Left hindlimb (tissue), 1 donor: ENCODE measurements at regions not wholly inside any gene's neighbourhood (a gene's known extent, or its start where the extent isn't known, plus 50 kb on each side); places are given as distances from the start of the nearest gene placed in this dataset.

Source experiments
- DNase-seq: peaks from one replicate; pipeline ENCODE4 v3.0.0-alpha.2; 2018

DNA sequence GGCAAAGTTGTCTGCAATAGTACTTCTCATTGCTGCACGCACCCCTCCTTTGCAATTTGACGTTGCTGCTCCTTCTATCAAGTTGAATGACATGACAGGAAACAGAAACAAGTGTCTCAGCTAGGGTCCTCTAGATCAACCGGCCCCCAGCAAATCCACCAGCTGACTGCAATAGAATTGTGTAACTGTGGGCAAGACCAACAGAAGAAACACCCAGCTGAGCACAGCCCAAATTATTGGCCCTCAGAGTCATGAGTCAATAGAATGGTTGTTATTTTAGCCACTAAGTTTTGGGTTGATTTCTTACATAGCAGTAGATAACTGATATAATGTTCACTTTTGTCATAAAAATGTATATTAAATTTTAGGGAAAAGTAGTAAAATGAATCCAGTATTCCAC, 202.7 kb downstream of the MAFB start:
- DNase-seq = no peak

- DNase-seq = no peak
Measured at GRCh38 chr20:40481743-40482458, 207.1 kb downstream of the MAFB start.

- DNase-seq = no peak
Measured at GRCh38 chr20:40481337-40481736, 207.7 kb downstream of the MAFB start.

GRCh38 chr20:40477805-40478204, 211.2 kb downstream of the MAFB start:
- DNase-seq = no peak

DNA sequence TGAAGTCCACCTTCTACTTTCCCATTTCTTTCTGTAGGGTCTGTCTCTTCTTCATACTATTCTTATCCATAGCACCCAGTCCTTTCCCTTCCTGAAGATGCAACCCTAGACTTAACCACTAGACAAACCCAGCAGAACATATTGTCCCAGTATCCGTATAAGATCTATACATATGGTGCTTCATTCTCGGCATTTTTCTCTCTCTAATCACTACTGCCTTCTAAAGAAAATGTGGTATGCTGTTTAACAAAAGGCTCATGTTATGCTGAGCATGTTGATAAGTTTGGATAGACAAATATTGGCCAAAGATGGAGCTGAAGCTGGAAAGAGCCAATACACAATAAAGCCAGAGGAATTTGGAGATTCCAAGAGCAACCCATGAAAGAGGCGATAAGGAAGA, 212.6 kb downstream of the MAFB start:
- no peak for DNase-seq

DNA sequence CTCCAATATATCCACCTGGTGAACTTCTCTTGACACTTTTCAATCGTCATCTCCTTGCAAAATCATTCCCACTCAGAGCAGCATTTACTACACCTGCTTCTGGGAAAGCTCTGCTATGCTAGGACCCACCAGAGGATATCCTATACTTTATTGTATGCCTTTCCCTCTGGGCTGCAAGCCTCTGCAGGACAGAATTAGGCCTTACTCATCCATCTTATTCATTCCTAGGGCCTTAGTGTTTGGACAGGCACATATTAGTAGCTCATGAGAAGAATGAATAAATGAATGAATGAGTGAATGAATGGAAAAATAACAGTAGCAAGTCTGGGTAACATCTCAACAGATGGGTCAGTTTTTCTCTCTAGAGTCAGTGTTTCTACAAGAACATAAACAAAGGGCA, 216.1 kb downstream of the MAFB start:
- no peak for DNase-seq

DNA sequence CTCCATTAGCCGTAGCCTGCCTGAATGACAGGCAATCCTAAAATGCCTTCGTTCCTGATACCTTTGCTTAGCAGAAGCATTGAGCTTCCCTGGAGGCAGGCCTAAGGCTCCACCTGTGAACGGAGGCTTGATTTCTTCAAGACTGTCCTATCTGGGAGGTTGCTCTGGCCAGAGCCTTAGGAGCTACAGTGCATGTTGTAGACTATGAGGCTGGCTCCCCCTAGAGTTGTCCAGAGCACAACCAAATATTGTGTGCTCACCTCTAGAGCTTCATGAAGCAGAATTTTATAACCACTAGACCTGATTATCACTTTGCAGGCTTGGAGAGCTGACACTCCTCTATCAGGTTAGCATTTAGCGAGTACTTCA, 217.8 kb downstream of the MAFB start:
- no peak for DNase-seq

DNA sequence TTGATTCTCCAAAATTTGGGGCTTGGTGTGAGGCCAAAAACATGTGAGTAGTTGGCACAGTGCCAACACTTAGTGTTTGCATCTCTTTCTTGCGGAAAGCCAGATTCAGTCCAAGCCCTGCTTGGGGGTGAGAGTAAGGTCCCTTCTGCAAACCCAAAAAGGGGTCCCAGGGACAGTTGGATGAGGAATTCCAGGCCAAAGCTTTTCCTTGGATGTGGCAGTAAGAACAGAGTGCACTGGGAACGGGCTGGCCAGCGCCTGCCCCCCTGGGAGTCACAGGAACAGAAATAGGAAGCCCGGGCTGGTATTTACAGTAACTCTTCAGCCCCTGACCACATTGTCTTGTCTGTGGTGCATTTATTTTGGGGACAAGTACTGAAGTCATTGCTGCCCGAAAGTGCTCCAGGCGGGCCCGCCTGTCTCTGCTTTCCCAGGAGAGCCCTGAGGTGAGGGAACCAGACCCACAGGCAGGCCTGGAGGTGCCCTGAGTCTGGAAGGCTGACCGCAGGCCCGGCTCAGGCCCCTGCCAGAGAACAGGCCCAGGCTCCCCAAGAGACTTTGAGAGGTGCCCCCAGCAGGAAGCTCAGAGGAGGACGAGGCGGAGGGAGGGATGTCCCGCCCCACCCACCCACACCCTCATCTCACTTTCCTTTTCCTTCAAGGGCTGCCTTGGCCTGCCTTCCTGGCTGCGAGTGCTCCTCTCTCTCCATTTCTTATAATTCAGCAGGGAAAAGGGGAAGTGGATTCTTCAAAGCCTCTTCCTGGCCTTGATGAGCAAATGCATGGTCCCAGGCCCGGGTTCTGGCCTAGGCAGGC, 218.4 kb downstream of the MAFB start:
- DNase-seq = peak; percentile 60

GRCh38 chr20:40468759-40469158, 220.3 kb downstream of the MAFB start:
- no peak for DNase-seq

GRCh38 chr20:40467703-40468411, 221.2 kb downstream of the MAFB start:
- DNase-seq = no peak

- no peak for DNase-seq
Measured at GRCh38 chr20:40467067-40467466, 222.0 kb downstream of the MAFB start.

DNA sequence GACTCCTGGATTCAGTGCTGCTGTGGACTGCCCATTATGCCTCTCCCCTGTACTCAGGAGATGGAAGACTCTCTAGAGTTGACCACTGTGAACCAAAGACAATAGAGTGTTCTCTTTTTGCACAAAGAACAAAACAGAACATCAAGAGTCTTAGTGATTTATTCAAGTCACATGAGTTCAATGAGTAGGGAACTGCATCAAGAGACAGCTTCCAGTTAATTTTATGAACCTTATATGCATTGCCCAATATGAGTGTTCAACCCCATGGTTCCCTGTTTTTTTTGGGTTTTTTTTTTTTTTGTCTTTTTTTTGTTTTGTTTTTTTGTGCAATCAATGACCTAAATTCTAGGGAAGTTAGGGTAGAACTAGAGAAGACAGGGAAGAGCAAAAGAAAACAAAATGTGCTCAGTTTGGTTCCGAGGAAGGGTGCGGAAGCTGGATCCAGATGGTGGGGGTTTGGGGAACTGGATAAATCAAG, 224.3 kb downstream of the MAFB start:
- DNase-seq = no peak

- peak; percentile 66 for DNase-seq
Measured at GRCh38 chr20:40463171-40463570, 225.9 kb downstream of the MAFB start.

DNA sequence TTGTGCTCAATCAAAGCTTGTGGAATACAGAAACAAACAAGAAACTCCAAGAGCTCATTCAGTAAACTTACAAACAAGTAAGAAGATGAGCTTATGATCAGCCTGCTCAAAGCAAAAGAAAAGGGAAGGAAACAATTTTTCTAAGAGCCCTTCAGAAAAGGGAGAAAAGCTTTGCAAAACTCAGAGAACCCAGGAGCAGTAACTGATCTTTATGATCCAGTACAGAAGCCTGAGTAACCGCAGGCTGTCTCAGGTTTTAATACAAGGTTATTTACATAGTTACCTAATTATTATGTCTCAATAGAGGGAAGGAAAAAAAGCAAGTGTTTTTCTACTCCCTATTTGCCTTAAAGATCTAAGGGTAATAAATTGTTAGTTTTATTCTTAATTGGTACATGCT, 226.5 kb downstream of the MAFB start:
- no peak for DNase-seq

DNA sequence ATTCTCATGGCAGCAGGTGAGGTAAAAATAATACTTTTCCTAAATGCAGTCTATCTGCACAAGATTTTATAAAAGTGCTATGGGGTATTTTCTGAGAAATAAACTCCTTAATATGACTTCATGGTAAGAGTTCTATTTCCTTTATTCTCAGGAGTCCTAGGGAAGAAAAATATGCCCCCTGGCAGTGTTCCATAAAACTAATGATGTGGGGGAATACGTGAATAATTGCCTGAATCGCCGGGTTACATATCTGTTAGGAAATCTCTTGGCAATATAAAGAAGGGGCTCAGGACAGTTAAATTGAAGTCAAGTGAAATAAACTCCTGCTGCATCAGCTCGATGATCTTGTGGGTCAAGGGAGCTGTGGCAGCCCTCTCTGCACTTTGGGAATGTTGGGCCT, 229.7 kb downstream of the MAFB start:
- no peak for DNase-seq

DNA sequence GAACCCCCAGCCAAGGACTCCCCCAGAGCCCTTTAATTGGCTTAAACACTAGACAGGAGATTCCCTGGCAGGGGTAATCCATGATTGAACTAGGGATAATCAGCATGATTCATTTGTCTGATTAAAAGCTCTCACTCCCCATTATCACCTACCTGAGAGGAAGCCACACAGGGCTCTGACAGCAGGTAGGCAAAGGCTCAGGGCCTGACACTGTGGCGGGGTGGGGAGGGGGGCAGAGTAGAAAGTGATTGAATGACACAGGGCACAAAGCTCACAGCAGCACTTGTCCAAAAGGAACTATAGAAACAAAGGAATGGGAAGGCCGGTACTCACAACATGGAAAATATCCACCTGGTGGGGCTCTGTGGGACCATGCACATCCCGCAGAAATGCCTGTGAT, 231.6 kb downstream of the MAFB start:
- DNase-seq = no peak

DNA sequence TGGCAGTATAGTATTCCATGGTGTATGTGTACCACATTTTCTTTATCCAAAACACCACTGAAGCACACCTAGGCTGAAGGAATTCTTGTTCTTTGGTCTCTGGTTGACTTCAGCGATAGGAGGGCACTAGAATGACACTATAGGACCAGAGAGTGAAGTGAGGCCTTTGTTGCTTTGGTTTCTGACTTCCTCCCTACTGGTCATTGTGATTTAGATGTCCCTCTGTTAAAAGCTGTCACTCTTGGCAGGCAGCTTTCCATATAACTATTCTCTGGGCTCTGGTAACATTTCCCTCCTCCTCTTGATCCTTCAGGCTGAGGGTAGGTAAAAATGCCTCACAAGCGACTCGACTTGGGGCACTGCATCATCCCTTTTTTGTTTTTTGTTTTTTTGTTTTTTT, 236.3 kb downstream of the MAFB start:
- DNase-seq = no peak

DNA sequence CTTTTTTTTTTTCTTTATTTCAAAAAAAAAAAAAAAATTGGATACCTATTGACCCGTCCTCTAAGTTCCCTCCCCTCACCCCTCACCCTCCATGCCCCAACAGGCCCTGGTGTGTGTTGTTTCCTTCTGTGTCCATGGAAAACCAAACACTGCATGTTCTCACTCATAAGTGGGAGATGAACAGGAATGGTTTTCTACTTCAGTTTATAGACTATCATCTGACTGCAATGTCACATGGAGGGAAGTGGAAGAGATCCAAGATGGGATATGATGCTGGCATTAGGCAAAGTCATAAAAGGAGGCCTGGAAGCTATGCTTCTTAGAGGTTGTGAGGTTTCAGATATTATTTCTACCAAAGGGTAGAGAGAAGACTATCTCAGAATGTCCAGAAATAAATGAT, 237.5 kb downstream of the MAFB start:
- DNase-seq = no peak

DNA sequence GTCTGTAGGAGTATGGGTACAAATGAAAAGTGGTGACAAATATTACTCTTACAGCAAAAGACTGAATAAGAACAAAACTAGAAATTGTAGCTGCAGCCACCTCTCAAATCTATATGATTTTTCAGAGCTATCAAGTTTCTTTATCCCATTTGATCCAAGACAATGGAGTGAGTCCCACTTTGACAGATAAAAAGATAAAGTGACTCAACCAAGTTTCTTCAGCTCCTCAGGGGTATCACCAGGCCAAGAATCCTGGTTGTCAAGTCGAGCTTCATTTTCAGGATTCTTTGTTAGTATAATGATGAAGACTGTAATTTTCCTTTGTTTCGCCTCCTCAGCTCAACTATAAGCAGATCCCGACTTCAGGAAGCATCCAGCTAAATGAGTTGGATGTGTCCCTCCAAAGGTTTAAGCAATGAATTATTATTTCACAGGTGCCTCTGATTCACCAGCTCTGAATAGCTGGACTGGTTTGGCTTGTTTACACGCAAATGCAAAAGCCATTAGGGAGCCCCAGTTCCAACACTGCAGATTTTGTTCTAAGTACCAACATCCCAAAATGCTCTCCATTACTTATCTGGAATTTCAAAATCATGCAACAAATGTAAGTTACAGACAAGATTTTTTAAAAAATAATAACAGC, 238.9 kb downstream of the MAFB start:
- DNase-seq = no peak

GRCh38 chr20:40449144-40449690, 239.8 kb downstream of the MAFB start:
- DNase-seq = no peak

DNA sequence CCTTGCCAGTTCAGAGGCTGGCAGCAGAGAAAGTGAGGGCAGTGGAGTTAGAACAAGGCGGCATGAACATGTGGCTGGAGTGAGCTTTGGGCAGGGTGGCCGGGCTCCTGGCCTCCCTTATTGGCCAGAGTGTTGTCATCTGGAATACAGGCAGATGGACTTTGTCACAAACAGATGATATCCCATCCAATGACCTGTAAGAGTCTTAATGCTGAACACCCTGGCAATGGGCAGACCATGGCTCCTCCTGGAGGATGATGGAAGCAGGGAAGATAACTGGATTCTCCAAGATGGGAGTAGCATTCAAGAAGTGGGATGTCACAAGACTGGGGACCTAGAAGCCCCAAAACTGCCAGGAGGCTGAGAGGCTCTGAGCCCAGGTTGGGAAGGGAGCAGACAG, 242.1 kb downstream of the MAFB start:
- no peak for DNase-seq

GRCh38 chr20:40444516-40444915, 244.5 kb downstream of the MAFB start:
- DNase-seq = no peak

GRCh38 chr20:40443753-40444152, 245.3 kb downstream of the MAFB start:
- DNase-seq = no peak
